AG09319 (cell line): ENCODE measurements at regions not wholly inside any gene's neighbourhood (a gene's known extent, or its start where the extent isn't known, plus 50 kb on each side); places are given as distances from the start of the nearest gene placed in this dataset.

Experiments used
- DNase-seq: peaks from one replicate; pipeline ENCODE4 v3.0.0-alpha.2; 2010; ENCODE audit warnings: low read depth; ENCODE audit errors: extremely low read depth
- TF ChIP-seq, protein P1 (sequence below): IDR thresholded peaks from 2 replicates; pipeline ENCODE4 v1.5.1; 2011; ENCODE audit warnings: low read depth, mild to moderate bottlenecking, inconsistent platforms, low read length, moderate library complexity

- TF ChIP-seq, protein P1, sequence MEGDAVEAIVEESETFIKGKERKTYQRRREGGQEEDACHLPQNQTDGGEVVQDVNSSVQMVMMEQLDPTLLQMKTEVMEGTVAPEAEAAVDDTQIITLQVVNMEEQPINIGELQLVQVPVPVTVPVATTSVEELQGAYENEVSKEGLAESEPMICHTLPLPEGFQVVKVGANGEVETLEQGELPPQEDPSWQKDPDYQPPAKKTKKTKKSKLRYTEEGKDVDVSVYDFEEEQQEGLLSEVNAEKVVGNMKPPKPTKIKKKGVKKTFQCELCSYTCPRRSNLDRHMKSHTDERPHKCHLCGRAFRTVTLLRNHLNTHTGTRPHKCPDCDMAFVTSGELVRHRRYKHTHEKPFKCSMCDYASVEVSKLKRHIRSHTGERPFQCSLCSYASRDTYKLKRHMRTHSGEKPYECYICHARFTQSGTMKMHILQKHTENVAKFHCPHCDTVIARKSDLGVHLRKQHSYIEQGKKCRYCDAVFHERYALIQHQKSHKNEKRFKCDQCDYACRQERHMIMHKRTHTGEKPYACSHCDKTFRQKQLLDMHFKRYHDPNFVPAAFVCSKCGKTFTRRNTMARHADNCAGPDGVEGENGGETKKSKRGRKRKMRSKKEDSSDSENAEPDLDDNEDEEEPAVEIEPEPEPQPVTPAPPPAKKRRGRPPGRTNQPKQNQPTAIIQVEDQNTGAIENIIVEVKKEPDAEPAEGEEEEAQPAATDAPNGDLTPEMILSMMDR: peak; percentile 51
- DNase-seq: no peak
These were observed 334.0 kb upstream of the FLRT2 start for GRCh38 chr14:85195872-85196477.

DNA sequence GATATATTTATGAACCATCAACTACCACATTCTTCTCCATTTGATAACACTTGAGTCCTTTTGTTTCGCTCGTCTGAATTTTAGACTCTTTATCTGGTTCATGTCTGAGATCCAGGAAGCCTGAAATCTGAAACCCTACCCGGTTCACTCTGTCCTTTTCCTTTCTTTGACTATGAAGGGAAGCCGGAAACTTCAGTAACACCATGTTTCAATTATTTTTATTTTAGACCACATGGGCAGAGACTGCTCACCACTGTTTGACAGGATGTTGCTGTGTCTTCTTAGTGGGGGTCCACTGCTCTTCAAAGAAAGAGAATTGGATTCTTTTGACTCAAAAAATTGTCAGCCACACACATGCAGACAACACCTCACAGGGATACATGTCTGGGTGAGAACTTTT lies 331.9 kb upstream of the FLRT2 start:
- TF ChIP-seq, protein P1: no peak
- DNase-seq: no peak

DNA sequence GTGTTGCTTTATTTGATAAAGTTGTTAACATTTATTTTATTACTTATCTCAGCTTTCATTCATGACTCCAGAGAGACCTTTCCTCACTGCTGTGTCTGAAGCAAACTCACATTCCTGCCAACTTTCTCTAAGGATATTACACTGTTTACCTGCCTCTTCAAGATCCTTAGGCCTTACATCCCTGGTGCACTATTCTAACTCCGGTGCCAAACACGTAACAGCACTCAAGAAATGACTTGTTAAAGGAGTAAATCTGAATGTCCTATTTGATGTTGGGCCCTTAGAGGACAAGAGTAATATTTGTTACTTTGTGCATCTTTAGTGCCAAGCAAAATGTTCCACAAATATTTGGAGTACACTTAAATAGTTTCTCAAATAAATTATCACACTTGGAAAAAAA lies 324.1 kb upstream of the FLRT2 start:
- DNase-seq: no peak
- TF ChIP-seq, protein P1: no peak

DNA sequence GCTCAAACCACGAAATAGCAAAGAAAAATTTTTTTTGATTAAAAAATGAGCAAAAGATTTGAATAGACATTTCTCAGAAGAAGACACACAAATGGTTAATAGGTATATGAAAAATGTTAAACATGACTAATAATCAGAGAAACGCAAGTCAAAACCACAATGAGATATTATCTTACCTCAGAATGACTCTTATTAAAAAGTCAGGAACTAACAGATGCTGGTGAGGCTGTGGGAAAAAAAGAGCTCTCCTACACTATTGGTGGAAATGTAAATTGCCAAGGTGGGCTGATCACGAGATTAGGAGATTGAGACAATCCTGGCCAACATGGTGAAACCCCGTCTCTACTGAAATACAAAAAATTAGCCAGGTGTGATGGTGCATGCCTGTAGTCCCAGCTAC lies 315.5 kb upstream of the FLRT2 start:
- no peak for DNase-seq
- TF ChIP-seq, protein P1: no peak

GRCh38 chr14:85217412-85217811 lies 312.5 kb upstream of the FLRT2 start:
- DNase-seq: peak; percentile 30
- TF ChIP-seq, protein P1: no peak

DNA sequence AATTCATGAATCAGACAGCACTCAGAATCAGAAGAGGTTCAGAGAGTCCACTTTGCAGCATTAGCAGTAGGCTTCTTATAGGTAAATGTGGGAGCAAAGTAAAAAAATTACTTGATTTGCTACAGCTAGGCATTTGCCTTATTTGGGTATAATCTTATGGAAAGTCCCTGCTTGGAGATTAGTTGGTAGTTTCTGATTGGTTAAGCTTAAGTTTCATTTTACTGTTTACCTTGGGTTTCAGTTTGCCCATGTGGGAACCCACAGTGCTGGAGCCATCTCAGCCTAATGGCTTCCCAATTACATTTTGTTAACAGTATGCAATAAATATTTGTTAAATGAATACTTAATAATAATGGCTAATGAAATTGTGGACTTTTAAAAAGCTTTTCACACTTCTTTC lies 311.0 kb upstream of the FLRT2 start:
- no peak for DNase-seq

DNA sequence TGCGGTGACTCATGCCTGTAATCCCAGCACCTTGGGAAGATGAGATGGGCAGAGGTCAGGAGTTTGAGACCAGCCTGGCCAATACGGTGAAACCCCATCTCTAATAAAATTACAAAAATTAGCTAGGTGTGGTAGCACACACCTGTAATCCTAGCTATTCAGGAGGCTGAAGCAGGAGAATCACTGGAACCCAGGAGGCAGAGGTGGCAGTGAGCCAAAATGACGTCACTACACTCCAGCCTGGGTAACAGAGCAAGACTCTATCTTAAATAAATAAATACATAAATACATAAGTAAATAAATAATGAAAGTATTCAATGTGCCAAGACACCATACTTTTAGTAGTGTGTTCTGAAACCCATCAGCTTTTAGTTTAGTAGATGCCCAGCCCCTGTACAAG lies 308.1 kb upstream of the FLRT2 start:
- TF ChIP-seq, protein P1: no peak
- no peak for DNase-seq

More for the DNA sequence above, 311.0 kb upstream of the FLRT2 start:
- TF ChIP-seq, protein P1: no peak
